Transverse colon (tissue), 4 donors: ENCODE measurements at regions not wholly inside any gene's neighbourhood (a gene's known extent, or its start where the extent isn't known, plus 50 kb on each side); places are given as distances from the start of the nearest gene placed in this dataset.

Experiments used
- DNase-seq: peaks from one replicate; pipeline ENCODE4 v3.0.0-alpha.2; 2019
- H3K27ac ChIP-seq, 4 donors: fragments of 200-600 bp; sonication (generic); 2 replicates each; pipeline ENCODE4 v1.5.1; 2016 to 2018; ENCODE audit warnings: inconsistent platforms in 4 of 4
- H3K27me3 ChIP-seq: fragments of 200-600 bp; sonication (generic); 2 replicates; pipeline ENCODE4 v1.5.1; 2017; ENCODE audit warnings: inconsistent platforms
- H3K36me3 ChIP-seq, 4 donors: fragments of 200-600 bp; sonication (generic); 2 replicates each; pipeline ENCODE4 v1.5.1; 2017 to 2019; ENCODE audit warnings: inconsistent platforms in 4 of 4
- H3K4me1 ChIP-seq, 4 donors: fragments of 200-600 bp; sonication (generic); 2 replicates each; pipeline ENCODE4 v1.5.1; 2017 to 2020; ENCODE audit warnings: inconsistent platforms in 4 of 4
- H3K4me3 ChIP-seq, 4 donors: fragments of 200-600 bp; sonication (generic); 1 replicate in 1 of 4; 2 replicates in 3 of 4; pipeline versions ENCODE4 v1.5.1 to v1.6.1; 2017 to 2019; ENCODE audit warnings: inconsistent platforms in 4 of 4
- H3K9me3 ChIP-seq, 2 donors: fragments of 200-600 bp; sonication (generic); 2 replicates each; pipeline ENCODE4 v1.5.1; 2017 to 2019; ENCODE audit warnings: inconsistent platforms in 2 of 2
- EP300 ChIP-seq: sonication (generic); formaldehyde crosslinking; IDR thresholded peaks from one replicate; pipeline ENCODE4 v1.6.1; 2017; ENCODE audit warnings: antibody characterized with exemption, low read depth
- POLR2A ChIP-seq: fragments of 450-650 bp; IDR thresholded peaks from one replicate; pipeline ENCODE4 v1.6.1; 2016; ENCODE audit warnings: antibody characterized with exemption, mild to moderate bottlenecking, moderate library complexity
- POLR2AphosphoS5 ChIP-seq, 3 donors: sonication (generic); formaldehyde crosslinking; IDR thresholded peaks; one replicate each; pipeline ENCODE4 v1.6.1; 2016; ENCODE audit warnings: antibody characterized with exemption in 3 of 3
- WGBS, 2 donors: methylation state at CpG; one replicate each; pipeline ENCODE4 v1.1.5; 2018; ENCODE audit warnings: low coverage in 1 of 2; 5-methylcytosine and 5-hydroxymethylcytosine counted together
- in situ Hi-C, 4 donors: fragments of 200-750 bp; cut with MboI; loops; one replicate each; pipeline versions ENCODE4 v1.15.0 to v1.15.1; 2017; ENCODE audit warnings: low sequenced_read_pairs in 3 of 4, low pct_ligation_motif_present in 1 of 4, low pct_unique_long_range_greater_than_20kb in 1 of 4
- intact Hi-C: fragments of 100-400 bp; cut with DNase I; formaldehyde crosslinking; loops from one replicate; pipeline ENCODE4 v1.15.1; 2023; ENCODE audit warnings: low total_unique reads
- TF ChIP-seq, protein P1 (sequence below), 5 experiments: fragments of 200-600 bp in 3 of 5; fragments of 450-650 bp in 2 of 5; sonication (generic) in 3 of 5; IDR thresholded peaks; 1 replicate in 2 of 5; 2 replicates in 3 of 5; pipeline ENCODE4 v1.5.1; 2016 to 2017; ENCODE audit warnings: antibody characterized with exemption in 5 of 5, inconsistent platforms in 3 of 5, mild to moderate bottlenecking in 2 of 5, moderate library complexity in 1 of 5

DNA sequence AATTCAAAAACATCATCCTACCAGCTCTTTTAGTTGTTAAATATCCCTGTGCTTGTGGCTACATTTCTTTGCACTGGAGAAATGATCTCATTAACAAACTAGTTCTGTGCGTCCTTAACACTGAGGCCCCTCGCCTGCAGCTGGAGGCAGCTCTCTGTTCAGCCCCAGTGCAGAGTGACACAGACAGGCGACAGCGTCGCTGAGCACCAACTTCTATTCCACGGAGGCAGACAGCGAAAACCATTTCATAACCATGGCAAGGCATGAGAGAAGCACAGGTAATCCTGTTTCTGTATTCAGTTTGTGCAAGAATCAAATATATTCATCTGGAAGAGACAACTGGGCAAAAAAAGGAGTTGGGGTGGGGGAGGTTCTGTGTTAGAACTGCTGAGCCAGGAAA, 530.7 kb downstream of the ZIC1 start:
- no peaks in the 10 kb centered on the region for H3K27me3 ChIP-seq
- H3K27ac ChIP-seq: no peak overlapping the region
- H3K4me1 ChIP-seq: peaks cover 0 to 3% (median 1%) of the 10 kb centered on the region in 4 donors
- no peaks in the 10 kb centered on the region for H3K36me3 ChIP-seq
- 59 to 68% methylated on average over 7 of the region's 7 CpGs for WGBS, 2 donors
- no peak overlapping the region for H3K4me3 ChIP-seq
- no peaks in the 10 kb centered on the region for H3K9me3 ChIP-seq
- intact Hi-C loops: no loop called here
- in situ Hi-C loops: no loop called here
- no peak for DNase-seq
- TF ChIP-seq EP300 (no peak), POLR2A (no peak), POLR2AphosphoS5 (IDR thresholded peaks at IDR 0.05) (no peak)
- TF ChIP-seq, protein P1, sequence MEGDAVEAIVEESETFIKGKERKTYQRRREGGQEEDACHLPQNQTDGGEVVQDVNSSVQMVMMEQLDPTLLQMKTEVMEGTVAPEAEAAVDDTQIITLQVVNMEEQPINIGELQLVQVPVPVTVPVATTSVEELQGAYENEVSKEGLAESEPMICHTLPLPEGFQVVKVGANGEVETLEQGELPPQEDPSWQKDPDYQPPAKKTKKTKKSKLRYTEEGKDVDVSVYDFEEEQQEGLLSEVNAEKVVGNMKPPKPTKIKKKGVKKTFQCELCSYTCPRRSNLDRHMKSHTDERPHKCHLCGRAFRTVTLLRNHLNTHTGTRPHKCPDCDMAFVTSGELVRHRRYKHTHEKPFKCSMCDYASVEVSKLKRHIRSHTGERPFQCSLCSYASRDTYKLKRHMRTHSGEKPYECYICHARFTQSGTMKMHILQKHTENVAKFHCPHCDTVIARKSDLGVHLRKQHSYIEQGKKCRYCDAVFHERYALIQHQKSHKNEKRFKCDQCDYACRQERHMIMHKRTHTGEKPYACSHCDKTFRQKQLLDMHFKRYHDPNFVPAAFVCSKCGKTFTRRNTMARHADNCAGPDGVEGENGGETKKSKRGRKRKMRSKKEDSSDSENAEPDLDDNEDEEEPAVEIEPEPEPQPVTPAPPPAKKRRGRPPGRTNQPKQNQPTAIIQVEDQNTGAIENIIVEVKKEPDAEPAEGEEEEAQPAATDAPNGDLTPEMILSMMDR (IDR thresholded peaks at IDR 0.05): no peak

DNA sequence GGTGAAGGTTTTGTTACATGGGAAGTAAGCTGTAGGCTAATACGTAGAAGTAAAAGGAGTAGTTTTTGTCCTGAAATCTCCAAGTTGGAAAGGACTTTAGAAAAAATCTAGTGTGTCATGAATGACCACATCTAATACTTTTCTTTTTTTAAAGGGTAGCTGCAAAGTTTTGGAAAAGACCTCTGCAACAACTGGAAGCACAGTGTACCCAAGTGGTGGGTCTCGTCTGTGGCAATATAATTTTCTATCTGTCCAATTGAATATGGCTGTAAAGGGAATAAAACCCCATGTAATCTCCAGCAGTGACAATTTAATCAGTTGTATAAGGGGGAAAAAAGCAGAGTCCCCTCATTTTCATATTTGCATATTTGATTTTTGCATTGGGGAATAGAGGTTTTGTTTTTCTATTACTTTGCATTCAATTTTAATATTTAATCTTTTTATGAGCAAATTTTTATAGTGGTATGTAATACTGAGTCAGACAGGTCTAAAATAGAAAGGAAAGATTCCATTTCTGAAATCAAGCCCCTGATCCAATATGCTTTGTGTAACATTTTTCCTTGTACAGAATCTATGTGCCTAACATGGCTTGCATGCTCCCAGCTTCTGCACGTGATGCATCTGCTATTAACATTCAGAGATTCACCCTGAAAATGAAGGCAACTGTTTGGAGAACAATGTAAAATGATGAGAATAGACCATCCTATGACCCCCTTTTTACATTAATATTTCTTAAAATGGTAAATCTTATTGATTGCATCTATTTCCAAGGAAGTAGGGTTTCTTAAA, 531.4 kb downstream of the ZIC1 start:
- Histone ChIP-seq H3K4me1 (peaks cover 0 to 3% (median 1%) of the 10 kb centered on the region in 4 donors), H3K4me3 (no peak overlapping the region), H3K36me3 (no peaks in the 10 kb centered on the region), H3K27me3 (no peaks in the 10 kb centered on the region), H3K9me3 (no peaks in the 10 kb centered on the region), H3K27ac (no peak overlapping the region)
- DNase-seq: no peak
- no peak for TF ChIP-seq EP300
- TF ChIP-seq POLR2A: no peak
- TF ChIP-seq POLR2AphosphoS5 (IDR thresholded peaks at IDR 0.05): no peak
- TF ChIP-seq, protein P1 (IDR thresholded peaks at IDR 0.05): no peak
- in situ Hi-C loops: no loop called here
- intact Hi-C loops: no loop called here
- WGBS, 2 donors: 73 to 84% methylated on average over 3 of the region's 3 CpGs

DNA sequence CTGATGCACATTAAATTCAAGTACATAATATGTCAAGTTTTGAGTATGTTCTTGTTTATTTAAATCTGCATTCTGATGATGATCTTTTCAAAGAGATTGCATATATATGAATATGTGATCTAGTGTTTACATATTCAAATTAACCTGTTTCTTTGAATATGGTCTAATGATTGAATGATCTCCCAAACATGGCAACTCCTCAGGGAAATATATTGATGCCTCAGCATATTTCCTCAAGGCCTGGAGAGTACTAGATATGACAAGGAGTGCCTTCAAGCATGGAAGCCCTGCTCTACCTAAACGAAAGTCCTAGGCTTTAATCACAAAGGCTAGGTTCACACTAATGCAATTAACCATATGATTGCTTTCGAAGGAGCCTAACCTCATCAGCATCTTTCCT, 532.8 kb downstream of the ZIC1 start:
- DNase-seq: no peak
- intact Hi-C loops (no loop called here), in situ Hi-C loops (no loop called here)
- Histone ChIP-seq H3K27me3 (no peaks in the 10 kb centered on the region), H3K4me1 (peaks cover 0 to 3% (median 1%) of the 10 kb centered on the region in 4 donors), H3K9me3 (no peaks in the 10 kb centered on the region), H3K4me3 (no peak overlapping the region), H3K27ac (no peak overlapping the region), H3K36me3 (no peaks in the 10 kb centered on the region)
- TF ChIP-seq EP300 (no peak), POLR2A (no peak)
- WGBS, 2 donors: 62 to 71% methylated on average over 2 of the region's 2 CpGs

DNA sequence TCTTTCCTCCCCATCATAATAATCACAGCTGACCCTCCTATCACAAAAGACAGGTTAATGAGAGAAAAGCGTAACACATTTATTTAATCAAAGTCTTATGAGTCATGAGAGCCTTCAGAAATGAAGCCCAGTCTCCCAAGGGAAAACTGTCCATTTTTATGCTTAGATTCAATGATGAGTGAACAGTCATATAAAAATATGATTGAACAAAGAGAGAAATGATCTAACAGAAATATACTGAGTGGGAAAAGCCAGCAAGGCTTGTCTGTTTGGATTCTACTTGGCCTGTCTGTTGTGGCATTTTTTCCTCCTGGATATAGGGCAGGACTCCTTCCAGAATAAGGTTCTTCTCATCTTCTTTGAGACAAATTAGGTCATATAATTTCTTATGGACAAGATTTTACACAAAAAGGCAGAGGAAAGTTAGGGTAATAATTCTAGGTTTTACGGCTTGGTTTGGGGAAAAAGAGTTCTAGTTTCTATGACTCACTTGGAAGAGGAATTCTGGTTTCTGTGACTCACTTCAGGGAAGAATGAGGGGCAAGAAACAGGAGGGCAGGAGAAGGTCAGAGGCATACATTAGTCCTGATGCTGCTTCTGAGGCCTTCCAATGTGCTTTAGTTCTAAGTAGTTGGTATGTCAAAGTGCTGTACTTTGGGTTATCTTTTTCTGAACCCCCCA, 534.2 kb downstream of the ZIC1 start:
- intact Hi-C loops: no loop called here
- no peaks in the 10 kb centered on the region for H3K27me3 ChIP-seq
- no peak for TF ChIP-seq POLR2AphosphoS5 (IDR thresholded peaks at IDR 0.05)
- no peak for TF ChIP-seq EP300
- no peak for TF ChIP-seq POLR2A
- TF ChIP-seq, protein P1 (IDR thresholded peaks at IDR 0.05): no peak
- H3K27ac ChIP-seq: peak overlapping the region in 3 of 4 donors; percentile 23 to 29 (median 26)
- WGBS, 2 donors: 52 to 72% methylated on average over 2 of the region's 2 CpGs
- H3K36me3 ChIP-seq: no peaks in the 10 kb centered on the region
- in situ Hi-C loops: no loop called here
- DNase-seq: no peak
- no peak overlapping the region for H3K4me3 ChIP-seq
- no peaks in the 10 kb centered on the region for H3K9me3 ChIP-seq
- peaks cover 0 to 3% (median 1%) of the 10 kb centered on the region in 4 donors for H3K4me1 ChIP-seq
